CD4-positive, CD25-positive, alpha-beta regulatory T cell (primary cell): ENCODE measurements at regions not wholly inside any gene's neighbourhood (a gene's known extent, or its start where the extent isn't known, plus 50 kb on each side); places are given as distances from the start of the nearest gene placed in this dataset.
"Not testable (repeated sequence)": the region's sequence is repeated elsewhere in the genome, so short reads cannot be mapped to it uniquely, and the experiment has no call there.

ENCODE experiments used
- ATAC-seq, 2 donors: fragments of 150-1000 bp; cut with Tn5 transposase; one replicate each; pipeline ENCODE4 v1.10.0; 2021; ENCODE audit warnings: low read depth in 2 of 2, moderate number of reproducible peaks in 2 of 2, moderate library complexity in 1 of 2
- DNase-seq, 3 donors: peaks; one replicate each; pipeline versions ENCODE4 v3.0.0 to v3.0.0-alpha.2; 2012 to 2022; ENCODE audit warnings: mixed read lengths in 1 of 3
- H3K27ac ChIP-seq: one replicate; pipeline ENCODE4 v1.7.0; 2013; ENCODE audit warnings: mild to moderate bottlenecking, low read length; ENCODE audit not compliant: insufficient read depth, poor library complexity, severe bottlenecking
- H3K27me3 ChIP-seq: one replicate; pipeline ENCODE4 v1.7.0; 2013; ENCODE audit warnings: low read length; ENCODE audit not compliant: control insufficient read depth, insufficient read depth
- H3K36me3 ChIP-seq: one replicate; pipeline ENCODE4 v1.7.0; 2013; ENCODE audit warnings: mild to moderate bottlenecking, low read length, moderate library complexity; ENCODE audit not compliant: control insufficient read depth, insufficient read depth
- H3K4me1 ChIP-seq: 2 replicates; pipeline ENCODE4 v1.7.0; 2013; ENCODE audit warnings: mild to moderate bottlenecking, low read length; ENCODE audit not compliant: insufficient read depth, control insufficient read depth, poor library complexity, severe bottlenecking
- H3K4me3 ChIP-seq: one replicate; pipeline ENCODE4 v1.7.0; 2013; ENCODE audit warnings: low read depth, mild to moderate bottlenecking, low read length, moderate library complexity
- H3K9me3 ChIP-seq, 2 experiments: 1 replicate in 1 of 2; 2 replicates in 1 of 2; pipeline ENCODE4 v1.7.0; 2013; ENCODE audit warnings: low read length in 2 of 2, mild to moderate bottlenecking in 1 of 2, moderate library complexity in 1 of 2; ENCODE audit not compliant: control insufficient read depth in 2 of 2
- H3K27ac Mint-ChIP-seq, 3 donors: one replicate each; pipeline ENCODE4 v1.8.0; 2020 to 2022; ENCODE audit warnings: mild to moderate bottlenecking in 3 of 3, mixed read lengths in 3 of 3, moderate library complexity in 2 of 3
- H3K27me3 Mint-ChIP-seq: one replicate; pipeline ENCODE4 v1.8.0; 2022; ENCODE audit warnings: mild to moderate bottlenecking, mixed read lengths
- H3K36me3 Mint-ChIP-seq: one replicate; pipeline ENCODE4 v1.8.0; 2020; ENCODE audit warnings: mixed read lengths
- H3K4me1 Mint-ChIP-seq, 4 donors: one replicate each; pipeline ENCODE4 v1.8.0; 2020 to 2022; ENCODE audit warnings: mixed read lengths in 4 of 4, mild to moderate bottlenecking in 1 of 4
- H3K4me3 Mint-ChIP-seq, 4 donors: one replicate each; pipeline ENCODE4 v1.8.0; 2020 to 2022; ENCODE audit warnings: mild to moderate bottlenecking in 4 of 4, mixed read lengths in 4 of 4, moderate library complexity in 3 of 4
- H3K9me3 Mint-ChIP-seq, 7 donors: one replicate each; pipeline ENCODE4 v1.8.0; 2020 to 2022; ENCODE audit warnings: mixed read lengths in 7 of 7, mild to moderate bottlenecking in 3 of 7, moderate library complexity in 2 of 7

DNA sequence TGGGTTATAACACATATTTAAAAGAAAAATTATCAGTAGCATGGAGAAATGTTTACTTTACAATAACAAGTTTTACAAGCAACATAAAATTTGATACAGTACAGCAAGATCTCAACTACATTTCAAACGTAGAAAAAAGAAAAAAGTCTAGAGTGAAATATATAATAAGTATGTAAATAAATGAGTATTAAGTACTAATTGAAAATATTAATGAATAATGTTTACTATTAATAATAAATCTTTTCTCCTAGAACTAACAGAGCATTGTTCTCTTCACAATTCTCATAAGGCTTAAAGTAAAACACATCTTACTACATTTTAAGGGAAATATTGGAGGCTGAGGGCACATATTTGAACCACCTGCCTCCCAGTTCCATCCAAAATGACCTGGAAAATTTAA lies 72.1 kb downstream of the TMEM212 start:
- Mint-ChIP-seq H3K27me3 (no peaks in the 10 kb centered on the region), H3K9me3 (peaks cover 0 to 7% (median 3%) of the 10 kb centered on the region in 7 donors), H3K27ac (no peak overlapping the region), H3K36me3 (no peaks in the 10 kb centered on the region), H3K4me1 (no peaks in the 10 kb centered on the region), H3K4me3 (no peak overlapping the region)
- Histone ChIP-seq H3K27me3 (peaks cover 3% of the 10 kb centered on the region), H3K4me3 (no peak overlapping the region), H3K4me1 (no peaks in the 10 kb centered on the region), H3K36me3 (no peaks in the 10 kb centered on the region), H3K27ac (no peak overlapping the region), H3K9me3 (peaks cover 0 to 3% of the 10 kb centered on the region in 2 experiments)
- ATAC-seq (no peak), DNase-seq (no peak)

DNA sequence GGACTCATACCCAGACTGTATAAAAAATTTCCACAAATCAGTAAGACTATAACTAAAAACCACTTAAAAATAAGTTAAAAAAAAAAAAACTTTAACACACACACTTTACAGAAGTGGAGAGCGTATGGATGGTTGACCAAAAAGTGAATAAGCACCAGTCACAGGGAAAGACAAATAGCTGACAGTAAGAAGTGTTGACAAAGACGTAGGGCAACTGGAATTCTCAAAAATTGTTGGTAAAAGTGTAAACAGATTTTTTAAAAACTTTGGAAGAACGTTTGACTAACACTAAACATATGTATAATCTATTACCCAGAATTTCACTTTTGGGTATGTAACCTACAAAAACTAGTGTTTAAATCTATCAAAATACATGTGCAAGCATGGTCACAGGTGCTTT lies 73.7 kb downstream of the TMEM212 start:
- Histone ChIP-seq H3K27ac (no peak overlapping the region), H3K36me3 (no peaks in the 10 kb centered on the region), H3K4me1 (no peaks in the 10 kb centered on the region), H3K27me3 (peaks cover 3% of the 10 kb centered on the region), H3K9me3 (peaks cover 0 to 3% of the 10 kb centered on the region in 2 experiments), H3K4me3 (no peak overlapping the region)
- Mint-ChIP-seq H3K27ac (no peak overlapping the region), H3K4me3 (no peak overlapping the region), H3K9me3 (peaks cover 3 to 14% (median 7%) of the 10 kb centered on the region in 7 donors), H3K36me3 (no peaks in the 10 kb centered on the region), H3K4me1 (no peaks in the 10 kb centered on the region), H3K27me3 (peaks cover 4% of the 10 kb centered on the region)
- ATAC-seq (no peak), DNase-seq (no peak)

DNA sequence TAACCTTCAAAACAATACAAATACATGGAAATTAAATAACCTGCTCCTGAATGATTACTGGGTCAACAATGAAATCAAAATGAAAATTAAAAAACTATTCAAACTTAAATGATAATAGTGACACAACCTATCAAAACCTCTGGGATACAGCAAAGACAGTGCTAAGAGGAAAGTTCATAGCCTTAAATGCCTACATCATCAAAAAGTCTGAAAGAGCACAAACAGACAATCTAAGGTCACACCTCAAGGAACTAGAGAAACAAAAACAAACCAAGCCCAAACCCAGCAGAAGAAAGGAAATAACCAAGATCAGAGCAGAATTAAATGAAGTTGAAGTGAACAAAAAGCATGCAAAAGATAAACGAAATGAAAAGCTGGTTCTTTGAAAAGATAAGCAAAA lies 79.5 kb downstream of the TMEM212 start:
- not testable (repeated sequence) for DNase-seq, H3K4me1 Mint-ChIP-seq

DNA sequence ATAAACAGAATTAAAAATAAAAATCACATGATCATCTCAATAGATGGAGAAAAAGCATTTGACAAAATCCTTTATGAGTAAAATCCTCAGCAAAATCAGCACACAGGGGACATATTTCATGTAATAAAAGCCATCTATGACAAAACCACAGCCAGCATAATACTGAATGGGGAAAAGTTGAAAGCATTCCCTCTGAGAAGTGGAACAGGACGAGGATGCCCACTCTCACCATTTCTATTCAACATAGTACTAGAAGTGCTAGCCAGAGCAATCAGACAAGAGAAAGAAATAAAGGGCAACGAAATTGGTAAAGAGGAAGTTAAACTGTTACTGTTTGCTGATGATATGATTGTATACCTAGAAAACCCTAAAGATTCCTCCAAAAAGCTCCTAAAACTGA lies 80.5 kb downstream of the TMEM212 start:
- H3K27me3 ChIP-seq, H3K4me1 ChIP-seq, H3K4me3 ChIP-seq, H3K36me3 Mint-ChIP-seq, H3K27ac ChIP-seq, H3K27ac Mint-ChIP-seq, H3K4me3 Mint-ChIP-seq, H3K27me3 Mint-ChIP-seq, H3K36me3 ChIP-seq, ATAC-seq, H3K4me1 Mint-ChIP-seq, H3K9me3 ChIP-seq, DNase-seq: not testable (repeated sequence)
- peaks cover 6 to 25% (median 15%) of the 10 kb centered on the region in 7 donors for H3K9me3 Mint-ChIP-seq

More for the DNA sequence above, 79.5 kb downstream of the TMEM212 start:
- not testable (repeated sequence) for H3K4me1 ChIP-seq, H3K27ac ChIP-seq, H3K36me3 ChIP-seq, H3K27me3 Mint-ChIP-seq, H3K9me3 ChIP-seq, ATAC-seq, H3K27ac Mint-ChIP-seq, H3K27me3 ChIP-seq, H3K36me3 Mint-ChIP-seq, H3K4me3 Mint-ChIP-seq, H3K4me3 ChIP-seq
- H3K9me3 Mint-ChIP-seq: peaks cover 6 to 25% (median 17%) of the 10 kb centered on the region in 7 donors

DNA sequence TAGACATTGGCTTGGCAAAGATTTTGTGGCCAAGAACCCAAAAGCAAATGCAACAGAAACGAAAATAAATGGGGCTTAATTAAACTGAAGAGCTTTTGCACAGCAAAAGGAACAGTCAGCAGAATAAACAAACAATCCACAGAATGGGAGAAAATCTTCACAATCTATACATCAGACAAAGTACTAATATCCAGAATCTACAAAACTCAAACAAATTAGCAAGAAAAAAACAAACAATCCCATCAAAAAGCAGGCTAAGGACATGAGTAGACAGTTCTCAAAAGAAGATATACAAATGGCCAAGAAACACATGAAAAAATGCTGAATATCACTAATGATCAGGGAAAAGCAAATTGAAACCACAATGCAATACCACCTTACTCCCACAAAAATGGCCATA lies 81.7 kb downstream of the TMEM212 start:
- not testable (repeated sequence) for H3K36me3 ChIP-seq, H3K27ac Mint-ChIP-seq, H3K4me3 ChIP-seq, H3K27me3 ChIP-seq, H3K36me3 Mint-ChIP-seq, DNase-seq, ATAC-seq, H3K27me3 Mint-ChIP-seq, H3K4me1 ChIP-seq, H3K9me3 ChIP-seq, H3K4me1 Mint-ChIP-seq, H3K4me3 Mint-ChIP-seq, H3K27ac ChIP-seq
- peaks cover 6 to 25% (median 15%) of the 10 kb centered on the region in 7 donors for H3K9me3 Mint-ChIP-seq

DNA sequence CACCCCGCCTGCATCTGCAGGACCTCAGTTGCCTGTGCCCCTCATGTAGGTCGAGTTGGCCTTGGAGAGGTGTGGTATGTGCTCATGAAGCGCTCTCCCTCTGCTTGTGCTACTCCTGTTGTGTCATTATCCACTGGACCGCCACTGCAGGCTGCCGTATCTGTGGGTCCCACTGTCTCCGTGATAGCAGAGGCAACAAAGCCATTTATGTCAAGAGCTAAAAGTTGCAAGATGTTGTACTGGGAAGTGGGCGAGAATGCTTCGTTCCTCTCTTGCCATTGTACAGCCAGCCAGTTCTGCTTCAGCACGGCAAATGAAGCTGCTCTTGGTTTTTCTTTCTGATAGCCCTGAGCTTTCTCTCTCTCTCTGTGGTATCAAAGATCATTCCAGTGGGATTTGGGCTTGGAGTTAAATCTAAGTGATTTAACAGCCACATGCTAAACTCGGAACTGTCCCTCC lies 89.0 kb downstream of the TMEM212 start:
- peaks cover 8% of the 10 kb centered on the region for H3K27me3 Mint-ChIP-seq
- no peak overlapping the region for H3K27ac ChIP-seq
- no peaks in the 10 kb centered on the region for H3K9me3 Mint-ChIP-seq
- ATAC-seq (no peak), DNase-seq (no peak)
- no peak overlapping the region for H3K27ac Mint-ChIP-seq
- no peaks in the 10 kb centered on the region for H3K36me3 ChIP-seq
- no peaks in the 10 kb centered on the region for H3K4me1 ChIP-seq
- H3K4me3 ChIP-seq: no peak overlapping the region
- no peaks in the 10 kb centered on the region for H3K27me3 ChIP-seq
- H3K4me3 Mint-ChIP-seq: no peak overlapping the region
- H3K36me3 Mint-ChIP-seq: no peaks in the 10 kb centered on the region
- H3K4me1 Mint-ChIP-seq: peaks cover 0 to 5% (median 3%) of the 10 kb centered on the region in 4 donors
- H3K9me3 ChIP-seq: no peaks in the 10 kb centered on the region

DNA sequence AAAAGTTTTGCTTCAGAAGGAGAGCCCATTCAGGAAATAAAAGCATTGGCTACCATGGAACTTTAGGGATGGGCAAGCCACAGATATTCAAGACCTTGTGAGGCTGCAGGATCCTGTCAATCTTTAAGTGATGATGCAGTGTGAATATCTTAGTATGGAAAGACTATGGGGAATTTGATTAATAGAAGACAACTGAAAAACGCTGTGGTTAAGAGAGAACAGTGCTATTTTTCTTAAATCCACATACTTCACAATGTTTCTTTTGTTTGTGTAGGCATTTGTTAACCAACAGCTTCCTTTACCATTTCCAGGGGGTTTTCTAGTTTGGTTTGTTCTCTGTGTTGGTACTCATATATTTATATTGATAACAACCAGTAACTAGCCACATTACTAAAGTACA lies 90.3 kb downstream of the TMEM212 start:
- H3K36me3 Mint-ChIP-seq: no peaks in the 10 kb centered on the region

DNA sequence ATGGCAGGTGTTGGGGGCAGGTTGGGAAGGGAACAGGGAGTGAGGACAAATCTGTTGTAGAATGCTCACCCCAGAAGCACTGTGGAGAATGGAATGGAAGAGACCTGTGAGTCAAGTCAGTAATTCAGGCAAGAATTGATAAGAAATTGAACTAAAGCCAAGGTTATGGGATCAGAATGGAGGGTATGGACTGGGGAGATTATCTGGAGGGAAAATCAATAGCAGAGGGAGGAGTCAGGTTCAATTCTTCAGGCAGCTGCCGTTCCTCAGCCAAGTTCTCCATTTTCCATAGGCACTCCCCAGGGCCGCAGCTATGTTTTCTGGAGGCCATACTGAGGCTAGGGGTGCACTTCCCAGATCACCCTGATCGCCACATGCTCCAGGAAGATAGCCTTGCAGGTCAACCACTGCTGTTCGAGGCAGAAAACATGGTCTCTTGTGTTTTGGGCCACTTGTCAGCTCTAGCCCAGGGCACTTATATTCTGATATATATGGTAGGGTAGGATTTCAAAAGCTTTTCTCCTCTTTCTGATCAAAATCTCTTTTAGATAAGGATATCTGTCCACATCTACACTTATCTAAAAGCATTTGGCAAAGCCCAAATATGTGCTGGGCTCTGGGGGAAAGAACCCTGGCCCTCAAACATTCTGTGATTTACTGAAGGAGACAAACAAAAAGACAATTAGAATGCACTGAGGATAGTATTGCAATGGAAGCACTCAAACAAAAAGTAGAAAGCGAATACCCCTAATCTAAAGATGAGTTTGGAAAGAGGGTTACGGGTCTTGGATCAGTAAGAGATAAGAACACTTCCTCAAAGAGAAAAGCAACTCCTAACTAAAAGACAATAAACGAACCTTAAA lies 92.3 kb downstream of the TMEM212 start:
- Histone ChIP-seq H3K9me3 (no peaks in the 10 kb centered on the region), H3K27ac (no peak overlapping the region), H3K4me1 (no peaks in the 10 kb centered on the region), H3K4me3 (no peak overlapping the region), H3K36me3 (no peaks in the 10 kb centered on the region), H3K27me3 (no peaks in the 10 kb centered on the region)
- H3K27me3 Mint-ChIP-seq: peaks cover 17% of the 10 kb centered on the region
- DNase-seq (no peak), ATAC-seq (no peak)
- no peak overlapping the region for H3K27ac Mint-ChIP-seq
- no peak overlapping the region for H3K4me3 Mint-ChIP-seq
- H3K36me3 Mint-ChIP-seq: no peaks in the 10 kb centered on the region
- H3K9me3 Mint-ChIP-seq: no peaks in the 10 kb centered on the region
- H3K4me1 Mint-ChIP-seq: peaks cover 0 to 6% (median 2%) of the 10 kb centered on the region in 4 donors

More for the DNA sequence above, 90.3 kb downstream of the TMEM212 start:
- Mint-ChIP-seq H3K4me3 (no peak overlapping the region), H3K4me1 (peaks cover 0 to 6% (median 3%) of the 10 kb centered on the region in 4 donors), H3K27me3 (peaks cover 19% of the 10 kb centered on the region), H3K27ac (no peak overlapping the region), H3K9me3 (no peaks in the 10 kb centered on the region)
- H3K36me3 ChIP-seq: no peaks in the 10 kb centered on the region
- no peak for ATAC-seq
- H3K9me3 ChIP-seq: no peaks in the 10 kb centered on the region
- no peaks in the 10 kb centered on the region for H3K4me1 ChIP-seq
- DNase-seq: no peak
- no peak overlapping the region for H3K4me3 ChIP-seq
- H3K27ac ChIP-seq: no peak overlapping the region
- H3K27me3 ChIP-seq: no peaks in the 10 kb centered on the region
